ENCODE measurements at regions not wholly inside any gene's neighbourhood (a gene's known extent, or its start where the extent isn't known, plus 50 kb on each side); places are given as distances from the start of the nearest gene placed in this dataset.

DNA sequence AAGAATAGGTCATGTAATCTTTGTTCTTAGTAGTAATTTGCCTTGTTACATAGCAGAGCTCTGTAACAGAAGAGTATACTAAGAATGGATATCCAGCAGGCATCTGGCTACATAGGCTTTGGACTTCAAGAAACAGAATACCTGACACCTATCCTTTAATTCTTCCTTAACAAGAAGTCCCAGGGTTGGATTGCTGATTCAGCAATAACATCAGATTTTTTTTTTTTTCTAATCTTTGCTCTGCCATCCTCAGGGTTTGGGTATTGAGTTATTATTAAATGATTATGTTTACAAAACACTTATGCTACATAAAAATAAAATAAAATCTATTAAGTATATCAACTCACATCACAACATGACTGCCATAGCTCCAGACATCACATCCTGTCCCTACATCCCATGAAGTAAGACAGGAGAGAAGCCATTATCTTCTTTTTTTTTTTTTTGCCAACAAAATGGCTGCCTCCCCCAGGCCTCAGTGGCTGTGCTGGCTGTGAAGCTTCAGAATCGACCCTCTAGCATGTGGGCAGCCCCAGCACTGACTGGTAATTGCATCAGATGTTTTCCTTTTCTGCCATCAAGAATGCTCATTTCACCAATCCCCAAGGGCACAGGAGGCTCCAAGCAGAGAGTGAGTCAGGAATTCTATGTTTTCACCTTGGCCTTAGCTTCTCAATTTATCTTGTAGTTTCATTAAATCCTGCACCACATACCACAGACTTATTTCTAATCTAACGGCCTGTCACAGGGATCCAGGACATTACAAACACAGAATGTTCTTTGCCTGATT is 186.2 kb downstream of the DICER1 start:
- TF ChIP-seq, protein P1, sequence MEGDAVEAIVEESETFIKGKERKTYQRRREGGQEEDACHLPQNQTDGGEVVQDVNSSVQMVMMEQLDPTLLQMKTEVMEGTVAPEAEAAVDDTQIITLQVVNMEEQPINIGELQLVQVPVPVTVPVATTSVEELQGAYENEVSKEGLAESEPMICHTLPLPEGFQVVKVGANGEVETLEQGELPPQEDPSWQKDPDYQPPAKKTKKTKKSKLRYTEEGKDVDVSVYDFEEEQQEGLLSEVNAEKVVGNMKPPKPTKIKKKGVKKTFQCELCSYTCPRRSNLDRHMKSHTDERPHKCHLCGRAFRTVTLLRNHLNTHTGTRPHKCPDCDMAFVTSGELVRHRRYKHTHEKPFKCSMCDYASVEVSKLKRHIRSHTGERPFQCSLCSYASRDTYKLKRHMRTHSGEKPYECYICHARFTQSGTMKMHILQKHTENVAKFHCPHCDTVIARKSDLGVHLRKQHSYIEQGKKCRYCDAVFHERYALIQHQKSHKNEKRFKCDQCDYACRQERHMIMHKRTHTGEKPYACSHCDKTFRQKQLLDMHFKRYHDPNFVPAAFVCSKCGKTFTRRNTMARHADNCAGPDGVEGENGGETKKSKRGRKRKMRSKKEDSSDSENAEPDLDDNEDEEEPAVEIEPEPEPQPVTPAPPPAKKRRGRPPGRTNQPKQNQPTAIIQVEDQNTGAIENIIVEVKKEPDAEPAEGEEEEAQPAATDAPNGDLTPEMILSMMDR (IDR thresholded peaks at IDR 0.05; ENCODE audit: control insufficient read depth, extremely low read depth, insufficient read depth), result no peak
- H3K4me3 ChIP-seq (ENCODE audit: low read depth, low read length), result no peak overlapping the region
- DNase-seq (ENCODE audit: low read depth), result no peak

GRCh38 chr14:94969766-94970165 is 187.6 kb downstream of the DICER1 start:
- DNase-seq (ENCODE audit: low read depth), result no peak
- H3K4me3 ChIP-seq (ENCODE audit: low read depth, low read length), result no peak overlapping the region
- TF ChIP-seq, protein P1 (IDR thresholded peaks at IDR 0.05; ENCODE audit: control insufficient read depth, extremely low read depth, insufficient read depth), result no peak

DNA sequence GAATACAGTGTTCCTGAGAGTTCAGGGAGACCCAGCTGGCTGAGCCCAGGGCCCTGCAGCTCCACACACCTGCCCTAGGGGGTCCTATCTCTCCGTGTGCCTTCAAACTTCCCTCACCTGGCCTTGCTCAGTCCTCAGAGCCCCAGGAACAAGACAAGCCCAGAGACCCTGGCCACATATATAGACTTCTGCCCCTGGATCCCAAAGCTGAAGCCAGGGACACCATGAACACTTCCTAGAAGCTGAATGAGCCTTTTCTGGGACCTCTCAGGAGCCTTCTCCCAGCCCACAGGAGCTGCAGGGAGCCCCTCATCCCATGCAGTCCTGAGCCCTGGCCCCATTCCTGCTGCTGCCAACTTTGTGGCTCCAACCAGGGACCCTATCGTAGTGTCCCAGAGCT is 190.5 kb downstream of the DICER1 start:
- no peak for DNase-seq (ENCODE audit: low read depth)
- TF ChIP-seq, protein P1 (IDR thresholded peaks at IDR 0.05; ENCODE audit: control insufficient read depth, extremely low read depth, insufficient read depth), result no peak
- H3K4me3 ChIP-seq (ENCODE audit: low read depth, low read length), result no peak overlapping the region

DNA sequence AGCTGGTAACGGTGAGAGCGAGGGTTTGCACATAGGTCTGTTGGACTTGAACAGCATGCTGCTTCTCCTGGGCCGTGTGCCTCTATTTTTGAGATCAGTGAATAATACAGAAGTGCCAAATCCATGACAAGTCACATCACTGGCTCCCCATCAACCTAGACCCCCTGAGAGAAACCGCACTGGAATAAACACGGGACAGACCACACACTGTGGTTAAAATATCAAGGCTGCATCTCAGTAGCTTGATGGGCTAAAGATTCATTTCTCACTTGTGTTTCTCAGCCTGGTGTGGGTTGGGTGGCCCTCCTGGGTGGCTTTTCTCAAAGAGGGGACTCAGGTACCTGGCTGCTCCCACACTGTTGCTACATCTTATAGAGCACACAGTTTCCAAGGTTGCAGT is 191.0 kb downstream of the DICER1 start:
- DNase-seq (ENCODE audit: low read depth), result no peak
- no peak overlapping the region for H3K4me3 ChIP-seq (ENCODE audit: low read depth, low read length)
- TF ChIP-seq, protein P1 (IDR thresholded peaks at IDR 0.05; ENCODE audit: control insufficient read depth, extremely low read depth, insufficient read depth), result no peak

DNA sequence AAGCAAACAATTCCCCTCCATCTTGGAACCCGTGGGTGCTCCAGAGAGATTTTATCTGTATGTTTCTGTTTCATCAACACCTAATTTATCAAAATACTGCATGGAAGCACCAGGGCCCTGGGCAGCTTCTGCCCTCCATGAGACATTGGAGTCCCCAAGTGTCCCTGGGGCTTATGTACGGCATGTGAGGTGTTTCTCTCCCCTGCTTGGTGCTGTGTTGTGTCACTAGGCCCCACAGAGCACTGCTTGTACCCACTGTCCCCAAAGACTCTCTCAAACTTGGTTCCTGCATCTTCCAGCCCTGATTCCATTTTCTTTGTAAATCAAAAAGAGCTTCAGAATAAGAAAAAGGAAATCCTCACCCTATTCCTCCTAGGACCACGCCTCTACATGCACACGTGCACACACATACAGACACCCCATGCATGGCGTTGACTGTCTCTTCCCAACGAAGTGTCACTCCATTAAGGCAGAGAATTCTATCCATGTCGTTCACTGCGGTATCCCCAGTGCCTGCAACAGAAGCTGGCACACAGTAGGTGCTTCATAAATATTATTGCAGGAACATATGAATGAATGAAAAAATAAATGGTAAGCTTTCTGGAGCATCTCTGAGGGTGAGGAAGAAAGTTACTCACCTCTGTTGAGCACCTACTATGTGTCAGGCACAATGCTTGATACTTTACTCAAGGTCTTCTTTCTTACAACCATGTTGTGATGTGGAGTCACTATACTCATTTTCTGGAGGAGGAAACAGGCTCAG is 191.6 kb downstream of the DICER1 start:
- TF ChIP-seq, protein P1 (IDR thresholded peaks at IDR 0.05; ENCODE audit: control insufficient read depth, extremely low read depth, insufficient read depth), result no peak
- no peak for DNase-seq (ENCODE audit: low read depth)
- H3K4me3 ChIP-seq (ENCODE audit: low read depth, low read length), result no peak overlapping the region

DNA sequence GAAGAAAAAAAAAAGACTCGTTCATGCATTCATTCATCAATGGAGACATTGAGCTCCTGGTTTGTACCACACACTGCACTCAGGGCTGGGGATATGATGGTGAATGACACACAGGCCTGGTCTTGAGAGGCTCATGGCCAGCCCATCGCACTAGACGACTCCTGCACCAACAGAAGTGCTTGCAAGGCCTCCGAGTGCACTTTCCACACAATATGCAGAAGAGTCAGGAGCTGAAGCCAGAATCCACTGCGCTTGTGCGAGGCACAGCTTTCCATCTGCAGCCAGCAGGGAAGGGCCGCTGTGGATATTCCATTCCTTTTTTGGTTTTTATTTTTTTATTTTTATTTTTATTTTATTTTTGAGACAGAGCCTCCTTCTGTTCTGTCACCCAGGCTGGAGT is 192.4 kb downstream of the DICER1 start:
- TF ChIP-seq, protein P1 (IDR thresholded peaks at IDR 0.05; ENCODE audit: control insufficient read depth, extremely low read depth, insufficient read depth), result no peak
- DNase-seq (ENCODE audit: low read depth), result no peak

More for the DNA sequence above, 192.4 kb downstream of the DICER1 start:
- no peak overlapping the region for H3K4me3 ChIP-seq (ENCODE audit: low read depth, low read length)

Data from LNCaP clone FGC (cell line).